Neutrophil (primary cell): ENCODE measurements at regions not wholly inside any gene's neighbourhood (a gene's known extent, or its start where the extent isn't known, plus 50 kb on each side); places are given as distances from the start of the nearest gene placed in this dataset.
"Not testable (repeated sequence)": the region's sequence is repeated elsewhere in the genome, so short reads cannot be mapped to it uniquely, and the experiment has no call there.

Source experiments
- H3K27ac ChIP-seq: fragments of 200-600 bp; sonication (generic); 2 replicates; pipeline ENCODE4 v1.5.1; 2016; ENCODE audit warnings: mild to moderate bottlenecking, moderate library complexity
- H3K27me3 ChIP-seq: fragments of 200-600 bp; sonication (generic); 2 replicates; pipeline ENCODE4 v1.6.0; 2016; ENCODE audit warnings: mild to moderate bottlenecking
- H3K36me3 ChIP-seq: fragments of 200-600 bp; sonication (generic); 2 replicates; pipeline ENCODE4 v1.5.1; 2017
- H3K4me1 ChIP-seq, 2 experiments: fragments of 200-600 bp in 1 of 2; sonication (generic) in 1 of 2; 1 replicate in 1 of 2; 2 replicates in 1 of 2; pipeline versions ENCODE4 v1.5.1 to v1.6.1; 2013 to 2016; ENCODE audit warnings: low read depth in 1 of 2, low read length in 1 of 2, mild to moderate bottlenecking in 1 of 2, moderate library complexity in 1 of 2; ENCODE audit not compliant: control insufficient read depth in 1 of 2, insufficient read depth in 1 of 2
- H3K4me3 ChIP-seq, 2 experiments: fragments of 200-600 bp in 1 of 2; sonication (generic) in 1 of 2; 1 replicate in 1 of 2; 2 replicates in 1 of 2; pipeline ENCODE4 v1.5.1; 2013 to 2016; ENCODE audit warnings: low read depth in 1 of 2, low read length in 1 of 2, mild to moderate bottlenecking in 1 of 2, moderate library complexity in 1 of 2
- H3K9me3 ChIP-seq: fragments of 200-600 bp; sonication (generic); 2 replicates; pipeline ENCODE4 v1.5.1; 2016
- CTCF ChIP-seq: fragments of 200-600 bp; sonication (generic); IDR thresholded peaks from 2 replicates; pipeline ENCODE4 v1.5.1; 2016; ENCODE audit warnings: antibody characterized with exemption

- H3K4me3 ChIP-seq = no peak overlapping the region
- H3K4me1 ChIP-seq = no peaks in the 10 kb centered on the region
- peaks cover 52% of the 10 kb centered on the region for H3K27me3 ChIP-seq
- H3K27ac ChIP-seq = no peak overlapping the region
- no peaks in the 10 kb centered on the region for H3K9me3 ChIP-seq
- no peaks in the 10 kb centered on the region for H3K36me3 ChIP-seq
- no peak for TF ChIP-seq CTCF
Measured at GRCh38 chr12:67477681-67478265, 170.8 kb upstream of the DYRK2 start.

- Histone ChIP-seq H3K27me3 (peaks cover 36% of the 10 kb centered on the region), H3K4me3 (no peak overlapping the region), H3K9me3 (no peaks in the 10 kb centered on the region), H3K27ac (no peak overlapping the region), H3K36me3 (no peaks in the 10 kb centered on the region), H3K4me1 (no peaks in the 10 kb centered on the region)
- no peak for TF ChIP-seq CTCF
Measured at GRCh38 chr12:67482751-67483661, 165.5 kb upstream of the DYRK2 start.

DNA sequence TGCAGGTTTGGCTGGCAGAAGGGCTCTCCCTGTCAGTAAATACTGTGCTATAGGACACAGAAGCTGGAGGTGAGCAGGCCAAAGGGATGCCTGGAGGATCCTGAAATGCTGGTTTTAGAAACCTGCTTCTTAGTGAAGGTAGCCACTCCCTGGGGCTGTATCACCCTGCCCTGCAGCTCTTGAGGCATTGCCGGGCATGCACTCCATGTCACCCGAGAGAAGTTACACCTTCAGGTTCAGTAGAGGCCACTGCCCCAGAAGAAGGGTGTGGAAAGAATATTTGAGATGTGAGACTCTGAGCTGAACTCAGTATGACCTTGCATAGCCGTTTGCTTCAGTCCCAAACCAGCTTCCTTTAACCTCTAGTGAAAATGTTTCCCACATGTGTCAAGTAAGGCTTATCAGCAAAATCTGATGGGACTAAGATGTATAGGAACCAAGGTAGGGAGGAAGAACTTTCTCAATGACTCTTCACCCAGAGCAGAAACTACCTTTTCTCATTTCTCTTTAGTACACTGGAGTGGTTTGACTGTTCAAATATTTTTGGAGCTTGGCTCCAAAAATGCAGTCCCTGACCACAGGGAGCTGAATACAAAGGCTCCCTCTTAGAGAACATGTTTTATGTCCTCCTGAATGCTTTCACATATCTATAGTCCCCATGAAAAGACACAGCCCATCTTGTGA is 164.5 kb upstream of the DYRK2 start:
- H3K4me3 ChIP-seq = no peak overlapping the region
- no peak overlapping the region for H3K27ac ChIP-seq
- no peaks in the 10 kb centered on the region for H3K9me3 ChIP-seq
- TF ChIP-seq CTCF = no peak
- no peaks in the 10 kb centered on the region for H3K36me3 ChIP-seq
- H3K27me3 ChIP-seq = peaks cover 34% of the 10 kb centered on the region
- H3K4me1 ChIP-seq = no peaks in the 10 kb centered on the region

DNA sequence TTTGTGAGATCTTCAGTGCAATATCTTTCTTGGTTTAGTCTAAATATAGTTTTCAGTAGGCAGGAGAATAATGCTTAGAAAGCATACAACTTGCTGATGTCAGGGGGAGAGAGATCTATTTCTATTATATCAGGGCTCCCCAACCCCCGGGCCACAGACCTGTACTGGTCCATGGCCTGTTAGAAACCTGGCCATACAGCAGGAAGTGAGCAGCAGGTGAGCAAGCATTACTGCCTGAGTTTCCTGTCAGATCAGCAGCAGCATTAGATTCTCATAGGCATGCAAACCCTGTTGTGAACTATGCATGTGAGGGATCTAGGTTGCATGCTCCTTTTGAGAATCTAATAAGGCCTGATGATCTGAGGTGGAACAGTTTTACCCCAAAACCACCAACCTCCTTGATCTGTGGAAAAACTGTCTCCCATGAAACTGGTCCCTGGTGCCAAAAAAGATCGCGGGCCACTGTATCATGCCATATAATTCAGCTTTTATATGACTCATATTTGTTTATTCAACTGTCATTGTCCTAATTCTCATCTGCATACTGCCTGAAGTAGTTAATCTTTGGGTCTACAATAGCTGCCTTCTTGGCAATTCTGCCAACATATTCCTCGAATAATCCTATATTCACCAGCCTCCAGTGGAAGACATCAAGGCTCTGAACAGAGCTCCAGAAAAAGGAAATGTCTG is 163.6 kb upstream of the DYRK2 start:
- no peak for TF ChIP-seq CTCF
- H3K36me3 ChIP-seq = no peaks in the 10 kb centered on the region
- H3K27me3 ChIP-seq = peaks cover 25% of the 10 kb centered on the region
- H3K4me1 ChIP-seq = no peaks in the 10 kb centered on the region
- no peak overlapping the region for H3K4me3 ChIP-seq
- no peak overlapping the region for H3K27ac ChIP-seq
- H3K9me3 ChIP-seq = peaks cover 4% of the 10 kb centered on the region

DNA sequence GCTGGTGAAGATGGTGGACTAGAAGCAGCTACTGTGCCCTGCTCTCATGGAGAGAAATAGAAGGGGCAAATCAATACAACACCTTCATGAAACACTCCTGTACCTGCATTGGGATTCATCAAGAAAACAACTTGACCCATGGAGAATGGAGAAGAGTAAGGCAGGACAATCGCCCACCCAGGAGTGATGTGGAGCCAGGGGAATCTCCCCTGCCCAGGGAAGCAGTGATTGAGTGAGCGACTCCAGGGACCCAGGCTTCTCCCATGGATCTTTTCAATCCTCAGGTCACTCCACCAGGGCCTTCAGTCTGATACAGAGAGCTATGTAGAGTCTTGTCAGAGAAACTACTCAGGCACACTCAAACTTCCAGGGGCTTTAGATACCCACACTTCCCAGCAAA is 161.9 kb upstream of the DYRK2 start:
- no peak for TF ChIP-seq CTCF
- Histone ChIP-seq H3K27me3 (peaks cover 18% of the 10 kb centered on the region), H3K27ac (no peak overlapping the region), H3K9me3 (peaks cover 5% of the 10 kb centered on the region), H3K36me3 (no peaks in the 10 kb centered on the region), H3K4me1 (no peaks in the 10 kb centered on the region), H3K4me3 (no peak overlapping the region)

GRCh38 chr12:67488349-67488748 is 160.2 kb upstream of the DYRK2 start:
- H3K36me3 ChIP-seq, H3K4me1 ChIP-seq, H3K4me3 ChIP-seq, H3K9me3 ChIP-seq, H3K27me3 ChIP-seq, H3K27ac ChIP-seq: not testable (repeated sequence)
